ENCODE measurements at regions not wholly inside any gene's neighbourhood (a gene's known extent, or its start where the extent isn't known, plus 50 kb on each side); places are given as distances from the start of the nearest gene placed in this dataset.

DNA sequence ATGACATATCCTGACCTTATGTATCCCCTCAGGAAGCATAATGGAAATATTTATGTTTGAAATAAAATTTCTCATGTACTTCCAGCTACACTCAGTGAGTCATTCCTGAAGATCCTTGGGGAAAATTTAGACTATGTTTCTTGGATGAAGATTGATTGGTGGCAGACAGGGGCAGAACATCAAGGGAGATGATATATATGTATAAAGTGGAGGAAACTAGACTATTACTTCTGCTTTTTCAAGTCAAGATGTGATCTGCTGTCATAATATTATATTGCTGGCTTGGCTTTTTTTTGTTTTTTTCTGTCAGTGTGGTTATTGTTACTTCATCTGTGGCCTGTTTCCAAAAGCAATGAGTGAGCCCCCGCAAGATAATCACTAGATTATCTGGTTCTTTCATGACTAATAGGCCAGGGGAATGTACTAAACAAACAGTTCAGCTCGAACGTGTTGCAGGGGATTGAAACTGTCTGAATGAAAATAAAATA lies 87.2 kb upstream of the TNFSF11 start:
- intact Hi-C loops (cut with micrococcal nuclease; ENCODE audit: unreplicated experiment) (no loop called here), in situ Hi-C loops (cut with HindIII; ENCODE audit: extremely low pct_ligation_motif_present, low pct_unique_long_range_greater_than_20kb) (no loop called here)
- Histone ChIP-seq H3K79me2 (ENCODE audit: insufficient read depth, low read length) (no peaks in the 10 kb centered on the region), H2AFZ (ENCODE audit: low read length) (no peak overlapping the region), H3K9me3 (ENCODE audit: low read length) (no peaks in the 10 kb centered on the region; the same call in 1 of the 2 replicates), H4K20me1 (ENCODE audit: insufficient read depth, low read length) (no peaks in the 10 kb centered on the region), H3K9ac (ENCODE audit: insufficient read depth, low read depth, low read length) (no peak overlapping the region), H3K4me1 (ENCODE audit: insufficient read depth, low read length) (no peaks in the 10 kb centered on the region), H3K4me3 (replicated peaks in 1 of 3; ENCODE audit: insufficient read depth in 1 of 3, low read depth in 2 of 3, low read length in 3 of 3) (no peak overlapping the region), H3K36me3 (replicated peaks in 1 of 2; ENCODE audit: control insufficient read depth in 1 of 2, insufficient read depth in 2 of 2, low read length in 2 of 2) (no peaks in the 10 kb centered on the region), H3K27ac (ENCODE audit: extremely low read length, insufficient read depth, low read length) (no peak overlapping the region), H3K27me3 (ENCODE audit: control insufficient read depth in 1 of 2, insufficient read depth in 2 of 2, low read length in 2 of 2) (no peaks in the 10 kb centered on the region), H3K4me2 (ENCODE audit: low read depth, low read length) (no peak overlapping the region)
- ChIA-PET CTCF (ENCODE audit: low intra/inter-chr PET ratio, low total read pairs) (no interaction called here), POLR2A (no interaction called here)
- no TSS peak for BruUV-seq (replicated peaks)
- TF ChIP-seq TEAD3 (CRISPR knock-in tag; optimal IDR thresholded peaks at IDR 0.05; ENCODE audit: borderline replicate concordance) (no peak), ZNF460 (CRISPR knock-in tag; IDR thresholded peaks at IDR 0.05; ENCODE audit: borderline replicate concordance) (no peak), ZEB1 (IDR thresholded peaks at IDR 0.05; ENCODE audit: insufficient replicate concordance, low read depth) (no peak), ZNF468 (CRISPR knock-in tag; IDR thresholded peaks at IDR 0.05) (no peak), ZNF33B (CRISPR knock-in tag; IDR thresholded peaks at IDR 0.05) (no peak), ZNF850 (CRISPR knock-in tag; conservative IDR thresholded peaks at IDR 0.05) (no peak), ZBTB43 (CRISPR knock-in tag; conservative IDR thresholded peaks at IDR 0.05) (no peak), SRSF4 (IDR thresholded peaks at IDR 0.05; ENCODE audit: low read depth, low read length, poor library complexity, severe bottlenecking) (no peak), ZNF121 (CRISPR knock-in tag; IDR thresholded peaks at IDR 0.05) (no peak), ZMYM4 (CRISPR knock-in tag; IDR thresholded peaks at IDR 0.05) (no peak), ZNF790 (CRISPR knock-in tag; IDR thresholded peaks at IDR 0.05; ENCODE audit: borderline replicate concordance) (no peak), ZNF383 (CRISPR knock-in tag; IDR thresholded peaks at IDR 0.05; ENCODE audit: borderline replicate concordance) (no peak), ZFY (CRISPR knock-in tag; IDR thresholded peaks at IDR 0.05) (no peak)
- TF ChIP-seq, protein P1, sequence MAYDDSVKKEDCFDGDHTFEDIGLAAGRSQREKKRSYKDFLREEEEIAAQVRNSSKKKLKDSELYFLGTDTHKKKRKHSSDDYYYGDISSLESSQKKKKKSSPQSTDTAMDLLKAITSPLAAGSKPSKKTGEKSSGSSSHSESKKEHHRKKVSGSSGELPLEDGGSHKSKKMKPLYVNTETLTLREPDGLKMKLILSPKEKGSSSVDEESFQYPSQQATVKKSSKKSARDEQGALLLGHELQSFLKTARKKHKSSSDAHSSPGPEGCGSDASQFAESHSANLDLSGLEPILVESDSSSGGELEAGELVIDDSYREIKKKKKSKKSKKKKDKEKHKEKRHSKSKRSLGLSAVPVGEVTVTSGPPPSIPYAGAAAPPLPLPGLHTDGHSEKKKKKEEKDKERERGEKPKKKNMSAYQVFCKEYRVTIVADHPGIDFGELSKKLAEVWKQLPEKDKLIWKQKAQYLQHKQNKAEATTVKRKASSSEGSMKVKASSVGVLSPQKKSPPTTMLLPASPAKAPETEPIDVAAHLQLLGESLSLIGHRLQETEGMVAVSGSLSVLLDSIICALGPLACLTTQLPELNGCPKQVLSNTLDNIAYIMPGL (CRISPR knock-in tag; IDR thresholded peaks at IDR 0.05; ENCODE audit: borderline replicate concordance in 1 of 2, low read depth in 1 of 2), result no peak
- DNase-seq (ENCODE audit: low spot score) (no peak), FAIRE-seq (no peak), ATAC-seq (no peak)
- WGBS (ENCODE audit: low lambda C conversion rate), result 5% methylated on average over 3 of the region's 3 CpGs

Measured in HepG2 (cell line).